ENCODE measurements at regions not wholly inside any gene's neighbourhood (a gene's known extent, or its start where the extent isn't known, plus 50 kb on each side); places are given as distances from the start of the nearest gene placed in this dataset.
"Not testable (repeated sequence)": the region's sequence is repeated elsewhere in the genome, so short reads cannot be mapped to it uniquely, and the experiment has no call there.

- DNase-seq, result no peak
These were observed 262.5 kb downstream of the FRK start for GRCh38 chr6:115798229-115798628.

GRCh38 chr6:115796829-115797228 lies 263.9 kb downstream of the FRK start:
- no peak for DNase-seq

- no peak for DNase-seq
These were observed 264.6 kb downstream of the FRK start for GRCh38 chr6:115796061-115796460.

- DNase-seq, result no peak
These were observed 277.2 kb downstream of the FRK start for GRCh38 chr6:115783402-115784061.

- no peak for DNase-seq
These were observed 278.1 kb downstream of the FRK start for GRCh38 chr6:115782612-115783011.

GRCh38 chr6:115773741-115774140 lies 286.9 kb downstream of the FRK start:
- DNase-seq, result no peak

DNA sequence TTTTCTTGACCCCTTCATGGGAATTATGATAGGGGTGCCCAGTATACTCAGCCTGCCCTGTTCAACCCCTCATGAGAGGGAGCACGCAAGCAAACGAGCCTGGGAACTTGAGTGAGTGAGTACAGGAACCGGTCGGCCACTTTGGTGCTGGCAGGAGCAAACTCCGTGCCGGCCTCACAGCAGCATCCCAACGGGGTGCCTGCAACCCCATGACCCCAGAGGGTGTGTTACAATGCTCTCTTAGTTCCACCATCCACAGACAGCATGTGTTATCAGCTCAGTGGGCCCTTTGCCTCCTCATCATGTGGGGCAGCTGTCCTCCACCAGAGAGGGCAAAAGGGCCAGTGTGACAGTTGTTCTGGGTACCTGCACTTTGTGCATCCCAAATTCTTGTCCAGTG lies 289.8 kb downstream of the FRK start:
- no peak for DNase-seq

DNA sequence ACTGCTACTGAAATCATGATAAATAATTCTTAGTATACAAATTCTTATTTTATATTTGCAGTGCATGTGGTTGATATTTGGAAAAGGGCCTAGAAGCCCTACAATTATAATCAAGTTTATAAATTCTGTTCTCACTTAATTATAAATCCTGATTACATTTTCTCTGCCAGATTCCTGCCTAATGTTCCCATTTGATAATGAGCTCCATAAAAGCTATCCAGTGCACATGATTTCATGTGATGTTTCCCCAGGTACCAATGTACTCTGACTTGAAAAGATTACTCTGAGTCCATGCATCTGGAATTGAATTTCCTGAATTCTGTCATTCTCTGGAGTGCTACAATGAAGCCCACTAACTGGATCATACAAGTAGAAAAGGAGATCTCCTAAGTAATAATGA lies 292.2 kb downstream of the FRK start:
- no peak for DNase-seq

DNA sequence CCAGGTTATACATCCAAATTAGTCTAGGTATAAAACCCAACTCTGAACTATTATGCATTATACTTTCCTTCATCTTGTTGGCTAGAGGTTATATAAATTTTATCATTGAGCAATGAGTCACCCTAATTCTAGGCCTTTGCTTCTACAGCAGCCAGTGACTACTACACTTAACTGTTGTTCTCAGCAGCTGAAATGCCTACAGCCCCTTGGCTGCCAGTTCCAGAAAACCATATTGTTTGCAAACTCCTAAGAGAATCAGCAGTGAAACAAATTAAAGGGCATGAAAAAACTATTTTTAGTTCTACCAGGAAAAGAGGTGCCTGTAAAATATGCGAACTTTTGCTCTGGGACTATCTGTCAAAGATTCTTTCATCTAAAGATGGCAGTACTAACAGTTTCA lies 292.8 kb downstream of the FRK start:
- DNase-seq, result no peak

GRCh38 chr6:115766745-115767462 lies 293.8 kb downstream of the FRK start:
- no peak for DNase-seq

DNA sequence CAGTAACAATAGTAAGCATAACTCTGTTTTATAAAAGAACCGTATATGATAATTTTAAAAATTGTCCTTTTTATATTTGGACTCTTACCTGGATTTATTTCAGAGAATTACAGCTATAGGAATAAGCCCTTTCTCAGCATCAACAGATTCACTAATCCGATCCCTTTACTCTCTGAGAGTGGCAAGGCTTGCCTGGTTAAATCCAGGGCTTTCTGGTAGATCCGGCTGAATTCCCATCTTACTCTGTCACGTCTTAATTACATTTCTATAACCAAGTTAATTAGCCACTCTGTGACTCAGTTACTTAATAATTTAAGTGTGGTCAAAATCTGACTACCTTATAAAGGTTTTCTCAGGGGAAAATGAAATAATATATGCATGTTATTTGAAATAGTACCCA lies 294.7 kb downstream of the FRK start:
- DNase-seq, result no peak

DNA sequence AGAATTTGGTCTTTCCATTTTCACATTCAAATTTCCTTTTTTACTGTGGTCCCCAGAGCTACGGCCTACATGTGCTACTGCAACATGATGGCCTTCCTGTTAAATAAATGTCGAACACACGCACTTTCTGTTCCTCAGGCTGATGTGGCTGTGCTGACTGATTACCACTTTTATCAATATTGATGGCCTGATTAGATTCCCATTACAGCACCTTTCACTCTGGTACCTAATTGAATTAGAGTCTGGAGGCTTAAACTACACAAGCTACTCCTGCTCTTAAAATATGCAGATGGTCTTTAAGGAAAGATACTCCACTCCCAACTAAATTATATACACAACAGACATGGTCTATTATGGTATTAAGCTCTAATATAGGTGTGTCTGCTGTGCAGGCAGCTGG lies 301.6 kb downstream of the FRK start:
- DNase-seq, result no peak

GRCh38 chr6:115753446-115753845 lies 307.2 kb downstream of the FRK start:
- no peak for DNase-seq

DNA sequence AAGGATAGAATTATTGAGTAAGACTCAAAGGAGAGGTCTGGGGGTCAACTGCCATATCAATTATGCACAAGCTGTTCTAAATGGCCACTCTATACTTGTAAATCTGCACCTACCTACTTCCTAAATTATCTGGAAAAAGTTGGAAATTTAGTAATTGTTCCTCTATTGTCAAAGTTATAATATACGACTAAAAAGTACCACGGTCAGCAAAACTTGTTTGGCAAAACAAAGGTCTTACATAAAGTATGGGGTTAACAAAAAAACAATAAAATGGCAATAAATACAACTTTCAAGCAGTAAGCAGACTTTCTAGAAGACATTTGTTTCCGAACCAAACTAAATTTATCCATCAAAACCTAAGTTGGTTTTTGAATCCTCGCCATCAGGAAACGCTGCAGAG lies 309.7 kb downstream of the FRK start:
- no peak for DNase-seq

- no peak for DNase-seq
These were observed 310.4 kb downstream of the FRK start for GRCh38 chr6:115750292-115750691.

- no peak for DNase-seq
These were observed 313.0 kb downstream of the FRK start for GRCh38 chr6:115747719-115748118.

DNA sequence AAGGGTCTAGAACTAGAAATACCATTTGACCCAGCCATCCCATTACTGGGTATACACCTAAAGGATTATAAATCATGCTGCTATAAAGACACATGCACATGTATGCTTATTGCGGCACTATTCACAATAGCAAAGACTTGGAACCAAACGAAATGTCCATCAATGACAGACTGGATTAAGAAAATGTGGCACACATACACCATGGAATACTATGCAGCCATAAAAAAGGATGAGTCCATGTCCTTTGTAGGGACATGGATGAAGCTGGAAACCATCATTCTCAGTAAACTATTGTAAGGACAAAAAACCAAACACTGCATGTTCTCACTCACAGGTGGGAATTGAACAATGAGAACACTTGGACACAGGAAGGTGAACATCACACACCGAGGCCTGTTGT lies 314.1 kb downstream of the FRK start:
- DNase-seq, result not testable (repeated sequence)

GRCh38 chr6:115740907-115741306 lies 319.8 kb downstream of the FRK start:
- no peak for DNase-seq

GRCh38 chr6:115735610-115736009 lies 325.1 kb downstream of the FRK start:
- no peak for DNase-seq

GRCh38 chr6:115733426-115733825 lies 327.3 kb downstream of the FRK start:
- DNase-seq, result no peak

- no peak for DNase-seq
These were observed 331.7 kb downstream of the FRK start for GRCh38 chr6:115729036-115729435.

DNA sequence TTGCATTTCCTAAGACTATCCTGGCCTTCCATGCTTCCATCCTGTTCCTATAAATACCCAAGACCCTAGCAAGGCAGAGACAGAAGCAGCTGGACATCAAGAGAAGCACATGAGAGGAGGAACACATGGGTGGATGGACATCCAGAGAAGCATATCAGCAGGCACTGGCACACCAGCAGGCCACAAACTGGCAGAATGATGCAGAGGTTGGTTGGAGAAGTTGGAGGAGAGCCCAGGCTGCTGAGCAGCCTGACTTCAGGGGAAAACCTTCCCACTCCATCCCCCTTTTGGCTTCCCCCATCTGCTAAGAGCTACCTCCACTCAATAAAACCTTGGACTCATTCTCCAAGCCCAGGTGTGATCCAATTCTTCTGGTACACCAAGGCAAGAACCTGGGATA lies 332.5 kb downstream of the FRK start:
- no peak for DNase-seq

DNA sequence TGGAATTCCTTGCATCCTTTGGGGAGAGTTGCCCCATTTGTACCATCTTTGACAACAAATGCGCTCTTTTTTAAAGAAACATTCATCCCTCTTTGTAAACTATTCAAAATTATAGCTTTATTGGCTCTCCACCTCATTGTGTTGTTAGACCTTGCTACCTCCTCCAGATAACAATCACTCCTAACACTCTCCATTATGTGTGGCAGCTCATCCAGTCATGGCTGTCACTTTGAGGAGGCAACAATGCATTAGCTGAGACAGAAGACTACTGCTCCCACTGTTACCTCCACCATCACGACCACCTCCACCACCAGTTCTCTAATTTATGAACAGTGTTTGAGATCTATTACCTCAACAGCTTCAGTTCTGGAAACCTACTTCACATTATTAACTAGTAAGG lies 339.1 kb downstream of the FRK start:
- DNase-seq, result no peak

GRCh38 chr6:115720900-115721299 lies 339.8 kb downstream of the FRK start:
- no peak for DNase-seq

DNA sequence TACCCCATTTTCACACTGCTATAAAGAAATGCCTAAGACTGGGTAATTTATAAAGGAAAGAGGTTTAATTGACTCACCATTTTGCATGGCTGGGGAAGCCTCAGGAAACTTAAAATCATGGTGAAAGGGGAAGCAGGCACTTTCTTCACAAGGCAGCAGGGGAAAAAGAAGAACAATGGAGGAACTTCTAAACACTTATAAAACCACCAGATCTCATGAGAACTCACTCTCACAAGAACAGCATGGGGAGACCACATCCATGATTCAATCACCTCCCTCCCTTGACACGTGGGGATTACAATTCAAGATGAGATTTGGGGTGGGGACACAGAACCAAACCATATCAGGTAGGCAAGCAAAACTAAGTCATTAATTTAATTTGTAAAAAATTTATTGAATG lies 343.2 kb downstream of the FRK start:
- no peak for DNase-seq

Data from HCEC 1CT (cell line).